ENCODE measurements at regions not wholly inside any gene's neighbourhood (a gene's known extent, or its start where the extent isn't known, plus 50 kb on each side); places are given as distances from the start of the nearest gene placed in this dataset.
"Not testable (repeated sequence)": the region's sequence is repeated elsewhere in the genome, so short reads cannot be mapped to it uniquely, and the experiment has no call there.

DNA sequence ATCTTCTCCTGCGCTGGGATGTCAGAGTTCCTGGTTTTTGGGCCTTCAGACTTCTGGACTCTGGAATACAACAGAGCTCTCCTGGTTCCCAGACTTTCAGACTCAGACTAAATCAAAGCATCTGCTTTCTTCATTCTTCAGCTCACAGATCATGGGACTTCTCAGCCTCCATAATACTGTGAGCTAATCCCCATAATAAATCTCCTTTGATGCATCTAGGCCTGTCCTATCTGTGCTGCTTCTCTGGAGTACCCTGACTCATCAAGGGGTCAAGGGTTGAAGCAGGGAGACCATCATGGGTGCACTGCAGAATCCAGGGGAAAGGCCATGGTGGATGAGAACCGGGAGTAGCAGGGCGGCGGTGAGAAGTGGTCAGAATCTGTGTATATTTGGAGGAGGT is 1094.1 kb upstream of the TMEM132C start:
- no peak overlapping the region for H3K27ac ChIP-seq
- no peak overlapping the region for H3K4me3 ChIP-seq
- 81 to 92% (median 88%) methylated on average over 4 of the region's 4 CpGs for WGBS, 4 donors
- no peaks in the 10 kb centered on the region for H3K4me1 ChIP-seq
- intact Hi-C loops (cut with DNase I): no loop called here
- no peaks in the 10 kb centered on the region for H3K36me3 ChIP-seq
- TF ChIP-seq POLR2A (IDR thresholded peaks at IDR 0.05): no peak
- TF ChIP-seq, protein P1, sequence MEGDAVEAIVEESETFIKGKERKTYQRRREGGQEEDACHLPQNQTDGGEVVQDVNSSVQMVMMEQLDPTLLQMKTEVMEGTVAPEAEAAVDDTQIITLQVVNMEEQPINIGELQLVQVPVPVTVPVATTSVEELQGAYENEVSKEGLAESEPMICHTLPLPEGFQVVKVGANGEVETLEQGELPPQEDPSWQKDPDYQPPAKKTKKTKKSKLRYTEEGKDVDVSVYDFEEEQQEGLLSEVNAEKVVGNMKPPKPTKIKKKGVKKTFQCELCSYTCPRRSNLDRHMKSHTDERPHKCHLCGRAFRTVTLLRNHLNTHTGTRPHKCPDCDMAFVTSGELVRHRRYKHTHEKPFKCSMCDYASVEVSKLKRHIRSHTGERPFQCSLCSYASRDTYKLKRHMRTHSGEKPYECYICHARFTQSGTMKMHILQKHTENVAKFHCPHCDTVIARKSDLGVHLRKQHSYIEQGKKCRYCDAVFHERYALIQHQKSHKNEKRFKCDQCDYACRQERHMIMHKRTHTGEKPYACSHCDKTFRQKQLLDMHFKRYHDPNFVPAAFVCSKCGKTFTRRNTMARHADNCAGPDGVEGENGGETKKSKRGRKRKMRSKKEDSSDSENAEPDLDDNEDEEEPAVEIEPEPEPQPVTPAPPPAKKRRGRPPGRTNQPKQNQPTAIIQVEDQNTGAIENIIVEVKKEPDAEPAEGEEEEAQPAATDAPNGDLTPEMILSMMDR (IDR thresholded peaks at IDR 0.05): no peak
- ATAC-seq: no peak
- peaks cover 0 to 6% (median 0%) of the 10 kb centered on the region in 9 donors for H3K27me3 ChIP-seq
- DNase-seq: no peak
- H3K9me3 ChIP-seq: peaks cover 0 to 19% (median 14%) of the 10 kb centered on the region in 12 donors

DNA sequence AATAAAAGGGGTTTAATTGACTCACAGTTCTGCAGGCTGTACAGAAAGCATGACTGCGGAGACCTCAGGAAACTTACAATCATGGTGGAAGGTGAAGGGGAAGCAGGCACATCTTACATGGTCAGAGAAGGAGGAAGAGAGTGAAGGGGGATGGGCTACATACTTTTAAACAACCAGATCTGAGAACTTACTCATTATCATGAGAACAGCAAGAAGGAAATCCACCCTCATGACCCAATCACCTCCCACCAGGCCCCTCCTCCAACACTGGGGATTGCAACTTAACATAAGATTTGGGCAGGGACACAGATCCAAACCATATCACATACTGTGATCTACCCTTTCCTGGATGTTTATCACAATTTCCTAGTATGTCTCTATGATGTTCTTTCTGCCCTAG is 1093.0 kb upstream of the TMEM132C start:
- intact Hi-C loops (cut with DNase I); H3K27me3 ChIP-seq; ATAC-seq; H3K36me3 ChIP-seq; H3K4me1 ChIP-seq; H3K27ac ChIP-seq; DNase-seq; H3K4me3 ChIP-seq: not testable (repeated sequence)
- WGBS, 4 donors: 67 to 93% (median 83%) methylated on average over 1 of the region's 1 CpG
- peaks cover 0 to 22% (median 14%) of the 10 kb centered on the region in 12 donors for H3K9me3 ChIP-seq

DNA sequence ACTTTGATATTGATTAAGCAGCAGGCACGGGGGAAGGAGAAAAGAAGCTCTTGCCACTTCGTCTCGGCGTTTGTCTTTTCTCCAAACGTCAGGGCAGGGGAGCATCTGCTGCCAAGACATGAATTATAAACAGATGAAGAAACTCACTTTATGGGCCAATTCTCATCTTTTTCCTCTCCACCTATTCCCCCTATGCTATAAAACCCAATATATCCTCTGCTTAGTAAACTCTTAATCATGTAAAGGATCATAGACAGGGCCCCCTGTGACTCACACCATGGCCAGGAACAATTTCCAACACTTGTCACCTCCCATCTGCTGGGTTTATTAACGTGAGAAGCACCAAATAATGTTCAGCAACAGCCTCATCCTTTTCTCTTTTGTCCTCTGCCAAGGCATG is 1092.1 kb upstream of the TMEM132C start:
- Histone ChIP-seq H3K4me1 (no peaks in the 10 kb centered on the region), H3K9me3 (peaks cover 0 to 22% (median 14%) of the 10 kb centered on the region in 12 donors), H3K27me3 (peaks cover 0 to 4% (median 0%) of the 10 kb centered on the region in 9 donors), H3K27ac (no peak overlapping the region), H3K4me3 (no peak overlapping the region), H3K36me3 (no peaks in the 10 kb centered on the region)
- TF ChIP-seq, protein P1 (IDR thresholded peaks at IDR 0.05): no peak
- TF ChIP-seq POLR2A (IDR thresholded peaks at IDR 0.05): no peak
- ATAC-seq (no peak), DNase-seq (no peak)
- intact Hi-C loops (cut with DNase I): no loop called here
- WGBS, 4 donors: 70 to 82% (median 79%) methylated on average over 6 of the region's 6 CpGs

DNA sequence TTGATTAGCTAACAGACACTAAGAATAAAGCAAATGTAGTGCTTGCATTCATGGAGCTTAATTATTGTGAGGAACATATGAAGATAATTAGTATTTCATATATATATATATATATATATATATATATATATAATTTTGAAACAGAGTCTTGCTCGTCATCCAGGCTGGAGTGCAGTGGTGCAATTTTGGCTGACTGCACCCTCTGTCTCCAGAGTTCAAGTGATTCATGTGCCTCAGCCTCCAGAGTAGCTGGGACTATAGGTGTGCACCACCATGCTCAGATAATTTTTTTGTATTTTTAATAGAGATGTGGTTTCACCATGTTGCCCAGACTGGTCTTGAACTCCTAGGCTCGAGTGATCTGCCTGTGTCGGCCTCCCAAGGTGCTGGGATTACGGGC is 1091.6 kb upstream of the TMEM132C start:
- DNase-seq (no peak), ATAC-seq (no peak)
- intact Hi-C loops (cut with DNase I): no loop called here
- Histone ChIP-seq H3K27me3 (peaks cover 0 to under 1% (median 0%) of the 10 kb centered on the region in 9 donors), H3K36me3 (no peaks in the 10 kb centered on the region), H3K4me1 (no peaks in the 10 kb centered on the region), H3K9me3 (peaks cover 0 to 22% (median 14%) of the 10 kb centered on the region in 12 donors), H3K4me3 (no peak overlapping the region), H3K27ac (no peak overlapping the region)
- no peak for TF ChIP-seq POLR2A (IDR thresholded peaks at IDR 0.05)
- TF ChIP-seq, protein P1 (IDR thresholded peaks at IDR 0.05): no peak
- WGBS, 4 donors: 70 to 89% (median 84%) methylated on average over 4 of the region's 4 CpGs

DNA sequence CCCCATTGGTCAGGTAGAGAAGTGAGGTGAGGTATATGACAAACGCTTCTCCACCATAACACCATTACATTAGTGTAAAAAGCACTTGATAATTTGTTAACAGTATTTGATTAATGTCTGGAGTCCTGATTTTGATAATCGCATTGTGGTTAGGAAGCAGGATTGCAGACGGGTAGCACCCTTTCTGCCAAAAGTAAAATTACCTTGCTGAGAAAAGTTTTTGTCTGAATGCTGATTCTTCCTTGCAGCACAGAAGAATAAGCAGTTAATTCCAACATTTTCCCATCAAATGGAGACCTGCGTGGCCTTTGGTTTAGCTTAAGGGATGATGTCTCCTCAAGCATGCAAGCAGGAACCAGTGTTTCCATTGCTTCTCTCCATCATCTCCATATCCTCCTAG is 1090.2 kb upstream of the TMEM132C start:
- ATAC-seq: no peak
- H3K4me1 ChIP-seq: no peaks in the 10 kb centered on the region
- H3K27ac ChIP-seq: no peak overlapping the region
- peaks cover 0 to 22% (median 14%) of the 10 kb centered on the region in 12 donors for H3K9me3 ChIP-seq
- 86 to 94% (median 90%) methylated on average over 4 of the region's 4 CpGs for WGBS, 4 donors
- no peaks in the 10 kb centered on the region for H3K27me3 ChIP-seq
- intact Hi-C loops (cut with DNase I): no loop called here
- H3K36me3 ChIP-seq: no peaks in the 10 kb centered on the region
- H3K4me3 ChIP-seq: no peak overlapping the region
- no peak for TF ChIP-seq POLR2A (IDR thresholded peaks at IDR 0.05)
- TF ChIP-seq, protein P1 (IDR thresholded peaks at IDR 0.05): no peak
- DNase-seq: no peak

All from heart left ventricle (tissue), 16 donors.